ENCODE measurements at regions not wholly inside any gene's neighbourhood (a gene's known extent, or its start where the extent isn't known, plus 50 kb on each side); places are given as distances from the start of the nearest gene placed in this dataset.

DNA sequence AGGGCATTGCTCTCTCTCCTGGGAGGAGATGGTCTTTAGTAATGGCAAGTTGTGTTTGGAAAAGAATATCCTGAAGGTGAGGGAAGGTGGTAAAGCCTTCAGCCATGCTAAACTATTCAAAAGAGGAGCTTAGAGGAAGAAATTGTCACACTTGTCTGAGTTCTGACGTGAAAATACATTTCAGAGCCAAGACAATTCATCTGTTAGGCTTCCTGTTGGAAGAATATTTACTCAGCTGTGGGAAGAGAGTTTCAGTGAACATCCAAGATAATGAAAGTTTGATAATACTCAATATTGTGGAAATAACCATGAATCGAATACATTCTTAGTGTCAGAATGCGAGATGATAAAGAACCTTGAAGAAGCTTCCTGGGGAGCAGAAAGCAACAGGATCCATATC lies 143.3 kb downstream of the GPAT3 start:
- TF ChIP-seq GATA2 (IDR thresholded peaks at IDR 0.05; ENCODE audit: low read depth, low read length) (no peak), GATA3 (IDR thresholded peaks at IDR 0.05; ENCODE audit: low read depth, low read length) (no peak)

All from SH-SY5Y (cell line).